HFF-Myc (cell line): ENCODE measurements at regions not wholly inside any gene's neighbourhood (a gene's known extent, or its start where the extent isn't known, plus 50 kb on each side); places are given as distances from the start of the nearest gene placed in this dataset.

ENCODE experiments used
- DNase-seq: peaks from one replicate; pipeline ENCODE4 v3.0.0-alpha.2; 2011; ENCODE audit warnings: low read depth; ENCODE audit errors: extremely low read depth
- H3K4me3 ChIP-seq: replicated peaks from 2 replicates; pipeline ENCODE4 v1.5.1; 2011; ENCODE audit warnings: low read depth, mild to moderate bottlenecking, control low read depth, low read length
- CTCF ChIP-seq: IDR thresholded peaks from 2 replicates; pipeline ENCODE4 v1.5.1; 2012; ENCODE audit warnings: mild to moderate bottlenecking, low read depth, low read length, control low read depth; ENCODE audit errors: missing control alignments

- TF ChIP-seq CTCF: no peak
- DNase-seq: no peak
- H3K4me3 ChIP-seq: no peak overlapping the region
These were observed 81.3 kb upstream of the FSTL5 start for GRCh38 chr4:162245051-162245450.

DNA sequence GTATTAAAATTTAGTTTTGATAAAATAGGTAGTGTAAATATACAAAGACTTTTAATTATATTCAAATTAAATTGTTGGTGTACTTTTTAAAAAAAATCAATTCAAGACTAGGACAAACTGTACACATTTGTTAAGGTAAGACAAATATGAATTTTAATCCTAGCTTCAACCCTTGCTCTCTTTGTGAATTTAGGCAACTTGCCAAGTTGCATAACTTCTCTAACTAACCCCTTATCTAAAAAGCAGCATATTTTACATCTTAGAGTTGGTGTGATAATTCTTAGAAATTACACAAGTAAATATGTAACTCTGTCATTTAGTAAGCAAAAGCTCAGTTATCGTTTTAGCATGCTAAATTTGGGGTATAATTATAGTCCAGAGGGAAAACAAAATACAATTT is 78.1 kb upstream of the FSTL5 start:
- DNase-seq: no peak
- H3K4me3 ChIP-seq: no peak overlapping the region
- no peak for TF ChIP-seq CTCF

GRCh38 chr4:162239992-162240769 is 76.4 kb upstream of the FSTL5 start:
- DNase-seq: no peak
- no peak overlapping the region for H3K4me3 ChIP-seq
- TF ChIP-seq CTCF: no peak

DNA sequence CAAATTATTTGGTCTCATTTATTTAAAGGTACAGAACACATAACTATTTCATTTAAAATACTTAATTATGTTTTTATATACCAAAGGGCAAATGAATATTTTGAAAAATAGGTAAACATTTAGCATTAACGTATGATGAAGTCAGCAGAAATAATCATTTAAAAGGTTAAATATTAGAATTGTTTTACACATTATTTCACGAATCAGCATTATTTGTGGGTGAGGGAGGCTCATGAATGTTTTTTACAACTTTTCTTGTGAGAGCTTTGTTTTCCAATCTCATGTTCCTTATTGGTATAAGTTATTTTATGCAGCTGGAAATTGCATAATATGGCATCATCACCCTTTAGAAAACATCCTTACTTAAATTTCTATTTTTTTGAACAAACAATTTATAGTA is 73.9 kb upstream of the FSTL5 start:
- DNase-seq: no peak
- TF ChIP-seq CTCF: no peak
- no peak overlapping the region for H3K4me3 ChIP-seq

DNA sequence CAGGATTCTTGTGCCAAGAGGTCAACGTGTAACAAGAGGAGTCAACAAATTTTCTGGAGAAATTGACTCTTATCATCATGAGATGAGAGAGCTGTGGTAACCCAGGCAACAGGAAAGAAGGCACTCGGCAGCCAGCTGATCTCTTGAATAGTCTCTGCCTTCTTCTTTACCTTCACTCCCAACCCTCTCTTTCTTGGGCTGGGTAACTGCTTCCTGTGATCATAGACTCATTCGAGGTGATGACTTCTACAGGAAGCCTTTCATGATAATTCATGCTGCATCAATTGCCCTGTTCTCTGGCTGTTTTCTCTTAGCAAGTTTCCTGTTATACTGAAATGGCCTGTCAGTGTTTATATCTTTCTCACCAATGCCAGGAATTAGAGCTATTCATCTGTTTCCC is 70.8 kb upstream of the FSTL5 start:
- TF ChIP-seq CTCF: no peak
- H3K4me3 ChIP-seq: no peak overlapping the region
- no peak for DNase-seq

GRCh38 chr4:162232349-162232748 is 68.5 kb upstream of the FSTL5 start:
- no peak for DNase-seq
- TF ChIP-seq CTCF: no peak
- H3K4me3 ChIP-seq: no peak overlapping the region

DNA sequence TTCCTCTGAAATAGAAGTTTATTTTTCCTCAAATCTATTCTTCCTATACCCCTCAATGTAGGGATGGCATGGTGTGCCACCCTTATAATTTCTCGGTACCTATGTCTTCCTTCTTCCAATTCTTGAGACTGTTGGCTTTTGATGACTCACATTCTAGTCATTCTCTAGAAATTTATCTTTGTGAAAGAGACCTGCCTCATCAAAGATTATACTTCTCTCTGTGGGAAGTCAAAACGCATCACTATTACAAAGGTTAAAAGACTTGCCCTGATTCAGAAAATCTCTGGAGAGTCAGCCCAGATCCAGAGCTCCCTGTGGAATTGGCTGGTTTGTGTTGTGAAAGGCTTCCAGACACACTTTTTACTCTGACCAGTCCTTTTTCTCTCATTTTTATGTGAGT is 65.9 kb upstream of the FSTL5 start:
- H3K4me3 ChIP-seq: no peak overlapping the region
- DNase-seq: no peak
- TF ChIP-seq CTCF: no peak
